EH (cell line): ENCODE measurements at regions not wholly inside any gene's neighbourhood (a gene's known extent, or its start where the extent isn't known, plus 50 kb on each side); places are given as distances from the start of the nearest gene placed in this dataset.
"Not testable (repeated sequence)": the region's sequence is repeated elsewhere in the genome, so short reads cannot be mapped to it uniquely, and the experiment has no call there.

ENCODE experiments used
- DNase-seq: peaks from one replicate; pipeline ENCODE4 v3.0.0-alpha.2; 2015; ENCODE audit warnings: low read depth

DNA sequence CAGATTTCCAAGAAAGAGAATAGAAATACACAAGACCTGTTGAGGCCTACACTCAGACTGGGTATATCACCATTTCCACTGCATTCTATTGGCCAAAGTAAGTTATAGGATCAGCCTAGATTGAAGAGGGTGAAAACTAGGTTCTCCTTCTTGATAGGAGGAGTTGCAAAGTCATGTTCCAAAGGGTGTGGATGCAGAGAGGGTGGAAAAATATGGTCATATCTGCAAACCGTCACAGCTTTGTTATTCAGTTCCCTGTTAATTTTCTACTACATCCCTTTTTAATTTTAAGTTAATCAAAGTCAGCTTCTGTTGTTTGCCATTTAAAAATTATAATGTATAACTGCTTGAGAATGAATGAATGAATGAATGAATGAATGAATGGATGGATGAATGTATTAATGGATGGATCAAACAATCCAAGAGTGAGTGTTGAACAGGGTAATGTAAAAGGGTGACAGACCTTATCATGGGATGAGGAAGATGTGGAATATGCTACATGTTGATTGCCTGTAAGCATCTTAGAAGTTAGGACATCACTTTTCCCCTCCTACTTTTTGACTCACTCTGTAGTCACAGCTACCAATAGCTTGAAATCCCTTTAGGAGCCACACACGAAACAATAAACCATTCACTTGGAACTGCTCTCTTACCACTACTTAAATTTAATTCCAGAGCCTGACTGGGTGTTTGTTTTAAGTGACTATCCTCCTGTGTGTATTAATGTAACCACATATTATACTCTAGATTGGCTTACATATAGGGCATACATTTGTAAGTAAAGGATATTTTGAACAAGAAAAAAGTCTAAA, 121.5 kb downstream of the CCDC34 start:
- peak; percentile 88 for DNase-seq

DNA sequence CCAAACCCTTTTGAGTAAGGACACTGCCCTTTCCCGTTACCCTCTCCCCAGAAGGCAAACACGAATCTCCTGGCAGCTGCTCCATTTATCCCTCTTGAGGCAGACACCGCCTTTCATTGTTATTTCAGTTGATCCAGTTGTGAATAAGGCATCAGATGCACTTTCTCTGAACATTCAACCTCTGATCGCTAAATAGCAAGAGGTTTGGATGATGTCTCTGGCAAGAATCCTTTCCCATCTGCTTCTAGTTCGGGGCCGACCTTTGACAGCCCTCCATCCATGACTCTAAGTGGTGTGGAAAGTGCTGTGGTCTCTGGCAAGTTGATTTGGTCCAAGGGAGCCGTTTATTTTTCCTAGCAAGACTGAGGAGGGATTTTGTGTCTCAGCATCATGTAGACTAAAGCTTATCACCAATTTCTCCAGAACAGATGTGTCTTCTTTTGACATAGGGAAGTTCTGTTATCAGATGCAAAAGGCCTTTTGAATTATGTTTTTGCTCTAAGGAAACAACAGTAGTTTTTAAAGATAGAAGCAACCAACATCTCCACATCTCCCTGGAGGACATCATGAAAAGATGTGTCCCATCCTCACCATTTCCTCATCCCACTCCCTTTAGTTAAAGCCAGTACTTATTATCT, 123.6 kb downstream of the CCDC34 start:
- peak; percentile 73 for DNase-seq

DNA sequence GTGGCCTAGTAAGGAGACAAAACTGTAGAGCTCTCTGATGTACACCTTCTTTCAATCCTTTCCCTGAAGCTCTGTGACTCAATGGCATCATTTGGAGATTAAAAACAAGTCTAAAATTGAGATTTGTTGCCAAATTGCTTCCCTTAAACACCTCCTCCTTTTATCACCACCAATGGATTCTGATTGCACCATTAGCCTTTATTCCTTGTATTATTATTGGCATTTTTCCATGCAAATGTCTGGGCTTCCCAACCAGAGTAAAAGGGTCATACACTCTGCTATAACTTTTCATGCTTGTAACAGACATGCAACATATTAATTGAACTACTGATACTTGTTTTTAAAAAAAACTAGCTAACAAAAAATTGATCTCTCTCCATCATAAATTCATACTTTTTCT, 124.2 kb downstream of the CCDC34 start:
- no peak for DNase-seq

DNA sequence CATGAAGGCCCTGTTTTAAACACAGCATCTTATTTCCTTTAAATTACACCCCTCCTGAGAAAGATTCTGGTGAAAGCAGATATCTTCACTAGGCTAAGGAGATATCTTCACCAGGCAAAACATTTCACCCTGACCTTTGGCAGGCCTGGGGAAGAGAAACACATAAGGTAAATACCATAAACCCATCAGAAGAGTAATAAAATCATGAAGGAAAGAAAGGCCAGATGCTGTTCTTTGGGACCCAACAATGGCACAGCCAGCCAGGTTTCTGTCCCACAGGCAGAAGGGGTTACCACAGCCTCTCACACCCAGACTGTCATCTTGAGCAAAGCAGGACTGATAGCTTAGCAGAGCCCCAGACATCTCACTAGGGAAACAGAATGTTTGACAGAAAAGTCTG, 125.4 kb downstream of the CCDC34 start:
- DNase-seq: no peak

DNA sequence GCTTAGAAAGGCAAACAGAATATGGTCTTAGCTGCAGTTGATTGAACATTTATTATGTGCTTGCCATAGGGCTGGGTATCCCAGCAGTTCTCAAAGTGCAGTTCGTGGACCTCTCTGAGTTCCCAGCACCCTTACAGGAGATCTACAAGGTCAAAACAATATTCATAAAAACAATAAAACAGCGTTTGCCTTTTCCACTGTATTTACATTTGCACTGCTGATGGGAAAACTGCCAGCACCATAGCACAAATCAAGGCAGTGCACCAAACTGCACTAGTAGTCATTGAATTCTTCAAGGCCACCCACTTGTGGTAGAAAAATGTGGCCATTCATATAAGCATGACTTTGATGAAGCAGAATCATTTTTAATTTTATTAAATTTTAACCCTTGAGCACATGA, 128.1 kb downstream of the CCDC34 start:
- DNase-seq: no peak

DNA sequence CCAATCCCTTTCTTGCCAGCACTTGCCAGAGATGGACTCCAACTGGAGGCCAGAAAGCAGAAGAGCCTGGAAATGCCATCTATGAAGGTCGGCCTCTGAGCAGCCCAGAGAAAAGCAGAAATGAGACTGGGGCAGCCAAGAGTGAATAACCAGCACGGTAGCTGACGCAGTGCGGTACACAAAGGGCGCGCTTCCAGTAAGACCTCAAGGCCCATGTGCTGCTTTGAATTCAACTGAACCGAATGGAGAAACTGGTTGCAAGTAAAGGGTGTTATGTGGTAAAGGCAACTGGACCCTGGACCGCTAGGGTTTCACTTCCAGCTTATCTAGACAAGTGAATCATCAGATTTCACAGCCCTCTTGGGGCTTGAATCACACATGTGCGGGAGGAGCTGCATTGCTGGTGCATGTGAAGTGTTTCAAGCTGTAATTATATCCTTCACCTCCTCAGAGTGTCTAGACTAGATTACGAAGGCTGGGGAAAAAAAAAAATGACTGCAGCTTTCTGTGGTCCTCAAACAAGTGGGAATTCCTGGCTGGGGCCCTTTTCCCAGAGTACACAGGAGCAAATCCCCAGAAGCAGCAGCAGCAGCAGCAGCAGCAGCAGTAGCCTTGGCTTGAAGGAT, 128.9 kb downstream of the CCDC34 start:
- DNase-seq: peak; percentile 93

DNA sequence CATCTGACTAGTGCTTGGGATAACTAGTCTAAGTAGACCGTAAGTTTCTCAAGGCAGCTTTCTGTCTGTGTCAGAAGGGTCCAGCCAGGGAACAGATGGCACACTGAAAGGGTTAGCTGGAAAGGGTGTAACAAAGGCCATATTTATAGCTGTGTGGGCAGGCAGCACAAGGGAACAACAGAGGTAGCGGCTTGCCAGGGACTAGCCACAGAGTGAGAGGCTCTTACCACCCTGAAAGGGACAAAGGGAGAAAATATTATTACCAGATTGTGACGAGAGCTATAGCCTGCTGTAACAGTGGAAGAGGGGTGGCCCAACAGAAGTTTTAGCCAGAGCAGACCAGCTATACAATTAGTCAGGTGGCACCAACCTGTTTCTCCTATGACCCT, 129.4 kb downstream of the CCDC34 start:
- no peak for DNase-seq

DNA sequence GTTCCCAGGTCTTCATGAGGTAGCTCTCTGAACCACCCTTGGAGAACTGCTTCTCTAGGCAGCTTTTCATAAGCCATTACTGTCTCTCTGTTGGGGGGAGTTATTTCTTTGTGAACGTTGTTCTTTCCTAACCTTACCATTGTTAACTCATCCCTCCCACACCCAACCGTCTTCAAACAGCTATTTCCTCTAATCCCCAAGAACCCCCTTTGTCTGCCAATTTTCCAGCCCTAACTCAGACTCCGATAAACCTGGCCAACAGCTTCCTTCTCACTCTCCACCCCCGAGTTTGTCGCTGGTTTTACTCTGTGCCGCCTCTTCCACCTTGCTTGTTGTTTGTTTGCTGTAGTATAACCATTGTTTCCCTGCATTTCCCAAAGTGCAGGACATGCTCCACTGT, 131.5 kb downstream of the CCDC34 start:
- no peak for DNase-seq

DNA sequence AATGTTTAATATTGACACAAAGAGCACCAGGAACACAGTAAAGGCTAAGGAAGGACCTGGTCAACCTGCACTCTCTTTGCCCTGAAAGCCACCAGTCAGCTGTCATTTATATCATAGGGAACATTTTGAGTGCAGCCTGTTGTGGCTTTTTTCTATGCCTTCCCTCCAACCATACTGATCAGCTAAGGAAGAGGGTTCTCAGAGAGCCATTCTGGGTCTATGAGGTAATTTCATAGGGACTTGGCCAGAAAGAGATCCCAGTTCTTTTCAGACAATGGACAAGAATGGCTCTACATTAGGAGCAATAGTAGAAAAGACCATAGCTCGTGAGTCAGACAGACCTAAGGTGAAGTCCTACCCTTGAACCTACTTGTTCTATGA, 132.8 kb downstream of the CCDC34 start:
- DNase-seq: no peak

DNA sequence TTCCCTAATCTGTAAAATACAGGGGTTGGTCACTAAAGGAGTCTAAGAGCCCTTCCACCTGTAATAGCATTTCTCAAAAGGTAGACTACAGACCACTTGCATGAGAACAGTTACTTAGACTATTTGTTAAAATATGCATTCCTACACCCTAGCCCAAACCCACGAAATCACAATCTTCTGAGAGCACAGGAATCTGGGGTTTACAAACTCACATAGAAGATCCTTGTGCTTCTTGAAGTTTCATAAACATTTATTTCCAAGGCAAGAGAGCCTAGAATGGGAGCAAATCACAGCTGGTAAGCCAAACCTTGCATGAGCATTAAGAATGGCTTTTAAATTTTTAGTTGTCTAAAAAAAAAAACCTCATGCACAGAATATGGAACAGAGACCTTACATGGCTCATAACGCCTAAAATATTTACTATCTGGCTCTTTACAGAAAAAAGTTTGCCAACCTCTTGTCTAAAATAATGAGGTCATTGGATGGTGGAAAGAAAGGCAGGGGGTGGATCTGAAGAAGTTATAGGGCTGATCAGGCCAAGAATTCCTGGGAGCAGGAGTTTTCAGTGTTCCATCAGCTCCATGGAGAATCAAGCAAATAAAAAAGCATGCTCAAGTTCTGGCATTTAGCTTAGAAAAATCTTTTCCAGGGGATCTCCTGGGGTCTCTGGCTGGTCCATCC, 133.4 kb downstream of the CCDC34 start:
- DNase-seq: peak; percentile 59

DNA sequence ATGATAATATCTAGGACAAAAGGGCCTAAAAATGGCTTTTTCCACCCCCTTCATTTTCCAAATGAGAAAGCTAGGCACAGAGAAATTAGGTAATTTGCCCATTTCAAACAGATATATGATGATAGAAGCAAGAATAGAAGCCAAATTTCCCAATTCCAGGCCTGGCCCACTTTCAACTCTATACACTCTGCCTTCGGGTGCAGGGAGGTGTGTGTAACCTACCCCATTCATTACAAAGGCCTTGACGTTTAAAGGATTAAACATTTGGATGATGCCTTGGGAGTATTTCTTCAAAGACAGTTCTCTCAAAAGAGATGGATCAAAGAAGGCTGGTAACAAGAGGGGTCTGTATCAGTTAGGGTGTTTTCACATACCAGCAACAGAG, 134.1 kb downstream of the CCDC34 start:
- DNase-seq: no peak

DNA sequence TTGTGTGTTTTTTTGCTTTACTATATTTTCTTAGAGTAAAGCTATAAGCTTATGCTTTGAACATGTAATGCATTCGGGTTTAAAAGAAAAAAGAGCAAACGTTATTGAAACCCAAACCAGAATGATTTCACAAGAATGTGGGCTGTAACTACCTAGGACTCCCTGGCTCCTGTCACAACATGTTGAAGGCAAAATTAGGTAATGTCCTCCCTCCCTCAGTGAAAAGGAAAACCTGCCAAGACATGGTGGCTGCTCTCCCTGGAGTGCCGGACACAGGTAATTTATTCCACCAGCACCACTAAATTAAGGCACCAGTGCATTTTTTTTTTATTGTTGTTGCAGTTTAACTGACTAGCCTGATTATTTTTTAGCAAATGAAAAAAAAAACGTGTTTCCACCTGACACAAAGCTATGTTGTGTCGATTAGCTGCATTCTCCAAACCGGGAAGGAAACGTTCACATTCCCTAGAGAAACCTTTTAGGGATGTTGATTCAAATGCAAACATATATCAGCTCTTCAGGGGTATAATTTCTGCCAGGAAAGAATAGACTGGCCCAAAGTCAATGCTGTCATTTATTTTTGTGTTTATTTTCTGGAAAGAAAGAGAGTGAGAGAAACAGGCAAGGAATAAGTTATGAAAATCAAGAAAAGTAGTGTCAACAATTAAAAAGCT, 134.6 kb downstream of the CCDC34 start:
- DNase-seq: no peak

DNA sequence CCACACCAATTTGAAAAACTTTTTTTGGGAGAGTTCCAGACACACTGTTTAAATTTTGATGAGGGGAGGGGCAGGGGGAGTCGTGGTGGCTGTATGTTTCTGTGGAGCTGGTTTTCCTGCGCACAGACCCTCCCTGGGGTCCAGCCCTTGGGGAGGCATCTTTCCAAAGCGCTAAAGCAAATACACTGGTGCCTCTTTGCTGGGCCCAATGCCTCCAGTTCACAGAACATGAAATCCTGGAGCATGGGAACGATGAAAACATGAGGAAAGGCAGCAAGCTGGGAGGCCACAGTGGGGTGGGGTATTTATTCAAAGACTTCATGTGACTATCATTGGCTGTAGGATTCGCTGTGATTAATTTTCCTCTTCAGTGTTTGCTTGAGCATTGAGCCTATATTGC, 135.3 kb downstream of the CCDC34 start:
- no peak for DNase-seq

DNA sequence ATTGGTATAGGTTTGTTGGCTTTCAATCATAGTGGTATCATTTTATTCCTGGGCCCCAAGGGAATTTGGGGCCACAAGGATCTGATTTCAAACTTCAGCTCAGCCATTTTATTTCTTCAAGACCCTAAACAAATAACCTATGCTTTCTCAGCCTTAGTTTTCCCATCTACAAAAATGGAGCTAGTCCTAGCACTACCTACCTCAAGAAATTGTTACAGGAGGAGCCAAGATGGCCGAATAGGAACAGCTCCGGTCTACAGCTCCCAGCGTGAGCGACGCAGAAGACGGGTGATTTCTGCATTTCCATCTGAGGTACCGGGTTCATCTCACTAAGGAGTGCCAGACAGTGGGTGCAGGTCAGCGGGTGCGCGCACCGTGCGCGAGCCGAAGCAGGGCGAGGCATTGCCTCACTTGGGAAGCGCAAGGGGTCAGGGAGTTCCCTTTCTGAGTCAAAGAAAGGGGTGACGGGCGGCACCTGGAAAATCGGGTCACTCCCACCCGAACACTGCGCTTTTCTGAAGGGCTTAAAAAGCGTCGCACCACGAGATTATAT, 143.5 kb downstream of the CCDC34 start:
- DNase-seq: not testable (repeated sequence)

DNA sequence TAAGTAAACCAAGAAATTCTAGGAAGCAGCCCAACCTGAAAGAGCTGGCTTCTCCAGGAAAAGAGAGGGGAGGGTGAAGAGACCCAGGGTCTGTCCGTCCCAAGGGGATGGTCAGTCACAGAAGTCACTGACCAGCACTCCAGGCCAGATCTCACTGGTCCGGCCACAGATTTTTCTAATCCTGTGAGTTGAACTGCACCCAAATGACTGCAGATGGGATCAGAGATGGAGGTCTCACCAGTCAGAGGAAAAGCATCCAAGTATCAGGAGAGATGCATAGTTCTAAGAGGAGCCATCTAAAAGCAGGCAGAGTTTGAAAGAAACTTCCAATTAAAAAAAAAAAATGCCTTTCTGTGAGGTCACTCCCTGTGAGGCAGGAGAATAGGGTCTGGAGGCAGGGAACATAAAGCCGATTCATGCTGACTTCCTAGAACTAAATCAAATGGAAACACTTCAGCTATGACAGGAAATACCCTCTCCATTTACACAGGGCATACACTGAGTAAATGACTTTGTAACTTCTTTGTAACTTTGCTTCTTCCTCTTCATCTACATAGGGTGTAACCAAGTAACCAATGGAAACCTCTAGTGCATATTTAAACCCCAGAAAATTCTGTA, 144.5 kb downstream of the CCDC34 start:
- DNase-seq: peak; percentile 98

DNA sequence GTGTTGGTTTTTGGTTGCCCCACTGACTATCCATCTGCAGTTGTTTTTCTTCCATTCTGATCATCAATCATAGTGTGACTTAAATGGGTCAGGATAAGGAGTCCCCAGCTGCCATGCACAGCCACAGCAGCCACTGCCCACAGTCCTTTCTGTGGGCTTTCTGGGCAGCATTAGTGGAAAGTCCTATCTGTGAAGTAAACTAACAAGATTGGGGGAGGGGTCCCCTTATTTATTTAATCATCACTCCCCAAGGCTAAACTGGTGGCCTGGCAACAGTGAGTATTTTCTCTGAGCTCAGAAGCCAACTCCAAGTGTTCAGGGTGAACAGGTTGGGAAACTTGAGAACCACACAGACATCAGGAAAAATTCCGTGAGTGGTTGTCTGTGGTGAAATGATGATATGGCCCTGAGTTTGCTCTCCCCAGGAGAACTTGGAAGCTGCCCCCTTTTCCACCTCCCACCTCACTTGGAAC, 145.0 kb downstream of the CCDC34 start:
- DNase-seq: peak; percentile 95

DNA sequence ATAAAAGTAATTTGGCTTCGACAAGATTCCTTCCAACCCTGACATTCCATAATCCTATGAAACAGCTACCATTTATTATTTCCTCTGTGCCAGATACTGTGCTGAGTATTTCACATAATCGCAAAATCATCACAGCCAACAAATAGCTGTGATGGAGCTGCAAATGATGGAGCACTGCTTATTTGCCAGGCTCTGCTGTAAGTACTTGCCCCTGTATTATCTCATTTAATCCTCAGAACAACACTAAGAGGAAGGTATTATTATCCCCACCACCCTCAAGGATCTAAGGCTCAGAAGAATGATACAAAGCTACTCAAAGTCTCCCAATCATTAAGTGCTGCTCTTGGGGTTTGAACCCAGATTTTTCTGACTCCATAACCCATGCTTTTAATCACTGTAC, 145.5 kb downstream of the CCDC34 start:
- DNase-seq: no peak

DNA sequence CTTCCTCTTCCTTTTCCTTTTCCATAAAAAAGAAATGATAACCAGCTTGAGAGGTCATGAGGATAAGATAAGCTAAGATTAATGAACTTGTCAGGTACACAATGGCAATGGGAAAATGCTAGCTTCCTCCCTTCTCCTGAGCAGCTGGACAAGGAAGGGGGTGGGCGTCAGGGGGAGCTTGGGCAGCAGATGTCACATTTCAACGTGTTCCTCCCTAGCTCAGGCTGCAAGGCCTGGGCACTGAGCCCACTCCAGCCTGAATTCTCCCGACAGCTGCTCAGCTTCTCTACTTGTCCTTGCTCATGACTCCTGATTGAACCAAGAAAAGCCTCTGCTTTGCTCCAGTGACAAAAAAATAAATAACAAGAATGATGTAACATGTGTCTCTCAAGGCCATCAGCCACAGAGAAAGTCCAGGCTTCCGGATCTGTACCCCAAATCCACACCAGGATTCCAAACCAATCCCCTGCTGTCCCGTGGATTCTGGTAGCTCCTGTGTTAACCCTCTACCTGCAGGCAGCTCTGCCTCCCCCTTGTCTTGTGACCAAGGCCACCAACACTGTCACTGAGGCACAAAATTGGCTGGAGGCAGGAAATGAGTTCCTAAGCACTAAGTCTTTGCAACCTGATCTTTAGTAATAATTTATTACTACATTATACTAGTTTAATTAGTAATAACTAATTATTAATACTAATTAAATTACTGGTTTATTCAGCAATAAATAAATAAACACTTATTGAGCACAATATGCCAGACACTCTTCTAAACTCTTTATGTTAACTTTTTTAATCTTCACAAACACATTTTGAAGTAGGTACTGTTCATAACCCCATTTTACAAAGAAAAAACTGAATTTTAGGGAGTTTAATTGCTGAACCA, 146.5 kb downstream of the CCDC34 start:
- peak; percentile 65 for DNase-seq

DNA sequence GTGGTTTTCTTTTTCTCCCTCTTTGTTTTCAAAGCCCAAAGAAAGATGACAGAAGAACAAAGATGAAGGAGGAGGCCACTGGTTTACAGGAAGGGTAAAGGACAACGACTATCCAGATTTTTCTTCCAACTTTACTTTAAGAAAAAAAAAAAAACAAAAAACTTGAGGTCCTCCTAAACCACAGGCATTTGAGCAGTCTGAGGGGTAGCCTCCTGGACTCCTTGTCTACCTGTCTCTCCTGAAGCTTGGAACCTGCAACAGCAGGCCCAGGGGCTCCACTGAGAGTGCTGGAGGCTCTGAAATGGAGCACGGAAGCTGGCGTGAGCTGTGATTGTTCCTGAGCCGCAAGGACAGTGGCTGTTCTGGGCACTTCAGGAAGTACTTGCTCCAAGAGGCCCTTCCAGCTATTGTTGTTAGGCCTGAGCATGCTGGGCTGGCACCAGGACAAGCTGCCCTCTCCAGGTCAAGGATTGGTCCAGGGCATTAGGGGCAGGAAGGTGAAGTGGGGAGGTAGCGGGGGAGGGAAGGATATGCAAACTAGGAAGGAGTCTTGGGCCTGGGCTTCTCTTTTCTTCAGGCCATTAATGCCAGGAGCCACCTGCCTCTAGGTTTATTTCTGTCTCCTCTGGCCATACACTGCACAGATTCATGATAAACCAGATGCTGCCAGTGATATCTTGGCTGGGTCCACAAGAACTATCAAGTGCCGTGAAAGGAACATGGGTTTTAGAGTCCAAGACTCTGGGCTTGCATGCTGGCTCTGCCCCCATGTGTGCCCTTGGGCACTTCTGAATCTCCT, 147.3 kb downstream of the CCDC34 start:
- no peak for DNase-seq

DNA sequence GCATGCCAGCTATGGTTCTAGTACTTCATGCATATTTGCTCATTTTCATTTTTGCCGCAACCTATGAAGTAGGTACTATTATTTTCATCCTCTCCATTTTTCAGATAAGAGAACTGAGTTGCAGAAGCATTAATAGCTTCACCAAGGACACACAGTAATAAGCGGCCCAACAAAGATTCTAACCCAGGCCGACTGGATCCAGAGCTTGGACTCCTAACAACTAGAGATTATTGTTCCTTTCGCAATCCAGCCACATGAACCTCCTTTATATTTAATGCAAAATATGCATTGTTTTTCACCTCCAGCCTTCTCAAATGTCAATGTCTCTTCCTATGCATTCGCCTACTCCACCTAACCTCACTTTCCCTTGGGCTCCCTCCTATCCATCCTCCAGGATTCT, 148.3 kb downstream of the CCDC34 start:
- DNase-seq: no peak
